DND-41 (cell line): ENCODE measurements at regions not wholly inside any gene's neighbourhood (a gene's known extent, or its start where the extent isn't known, plus 50 kb on each side); places are given as distances from the start of the nearest gene placed in this dataset.

Source experiments
- ATAC-seq: fragments of 200-7000 bp; cut with Tn5 transposase; 3 replicates; pipeline ENCODE4 v1.9.1; 2021; ENCODE audit warnings: low read depth; ENCODE audit not compliant: insufficient read depth
- DNase-seq: peaks from one replicate; pipeline ENCODE4 v3.0.0-alpha.2; 2020
- H2AFZ ChIP-seq: 2 replicates; pipeline ENCODE4 v1.6.0; 2012; ENCODE audit warnings: low read depth, low read length
- H3K27ac ChIP-seq: 2 replicates; pipeline ENCODE4 v1.5.1; 2012; ENCODE audit warnings: low read length, inconsistent platforms
- H3K27me3 ChIP-seq: fragments of 200-600 bp; sonication (generic); 2 replicates; pipeline ENCODE4 v1.6.0; 2012; ENCODE audit warnings: low read length, mild to moderate bottlenecking, inconsistent platforms; ENCODE audit not compliant: insufficient read depth, poor library complexity
- H3K36me3 ChIP-seq: 2 replicates; pipeline ENCODE4 v1.5.1; 2012; ENCODE audit warnings: low read length, inconsistent platforms; ENCODE audit not compliant: insufficient read depth
- H3K4me1 ChIP-seq: 2 replicates; pipeline ENCODE4 v1.5.1; 2012; ENCODE audit warnings: mild to moderate bottlenecking, low read length; ENCODE audit not compliant: insufficient read depth
- H3K4me2 ChIP-seq: 2 replicates; pipeline ENCODE4 v1.6.0; 2012; ENCODE audit warnings: mild to moderate bottlenecking, moderate library complexity, low read length, inconsistent platforms; ENCODE audit not compliant: insufficient read depth
- H3K4me3 ChIP-seq, 2 experiments: fragments of 200-600 bp in 1 of 2; shearing (Covaris generic) in 1 of 2; 2 replicates each; pipeline ENCODE4 v1.5.1; 2012 to 2016; ENCODE audit warnings: inconsistent platforms in 2 of 2, low read length in 2 of 2, mild to moderate bottlenecking in 2 of 2, low read depth in 1 of 2, moderate library complexity in 1 of 2
- H3K79me2 ChIP-seq: 2 replicates; pipeline ENCODE4 v1.6.0; 2012; ENCODE audit warnings: low read length, inconsistent platforms; ENCODE audit not compliant: insufficient read depth
- H3K9ac ChIP-seq: 2 replicates; pipeline ENCODE4 v1.6.0; 2012; ENCODE audit warnings: low read depth, mild to moderate bottlenecking, inconsistent platforms, low read length, moderate library complexity
- H3K9me3 ChIP-seq: 2 replicates; pipeline ENCODE4 v1.5.1; 2012; ENCODE audit warnings: low read length, moderate library complexity, mild to moderate bottlenecking, inconsistent platforms; ENCODE audit not compliant: insufficient read depth, severe bottlenecking
- H4K20me1 ChIP-seq: 2 replicates; pipeline ENCODE4 v1.6.0; 2012; ENCODE audit warnings: low read length; ENCODE audit not compliant: insufficient read depth
- EZH2 ChIP-seq: IDR thresholded peaks from 3 replicates; pipeline ENCODE4 v1.6.1; 2012; ENCODE audit warnings: borderline replicate concordance, low read depth, mild to moderate bottlenecking, moderate library complexity, low read length, inconsistent platforms; ENCODE audit not compliant: severe bottlenecking
- TF ChIP-seq, protein P1 (sequence below): IDR thresholded peaks from 2 replicates; pipeline ENCODE4 v1.5.1; 2012; ENCODE audit warnings: borderline replicate concordance, low read length, moderate library complexity, mild to moderate bottlenecking; ENCODE audit not compliant: poor library complexity, severe bottlenecking; ENCODE audit errors: extremely low read depth

DNA sequence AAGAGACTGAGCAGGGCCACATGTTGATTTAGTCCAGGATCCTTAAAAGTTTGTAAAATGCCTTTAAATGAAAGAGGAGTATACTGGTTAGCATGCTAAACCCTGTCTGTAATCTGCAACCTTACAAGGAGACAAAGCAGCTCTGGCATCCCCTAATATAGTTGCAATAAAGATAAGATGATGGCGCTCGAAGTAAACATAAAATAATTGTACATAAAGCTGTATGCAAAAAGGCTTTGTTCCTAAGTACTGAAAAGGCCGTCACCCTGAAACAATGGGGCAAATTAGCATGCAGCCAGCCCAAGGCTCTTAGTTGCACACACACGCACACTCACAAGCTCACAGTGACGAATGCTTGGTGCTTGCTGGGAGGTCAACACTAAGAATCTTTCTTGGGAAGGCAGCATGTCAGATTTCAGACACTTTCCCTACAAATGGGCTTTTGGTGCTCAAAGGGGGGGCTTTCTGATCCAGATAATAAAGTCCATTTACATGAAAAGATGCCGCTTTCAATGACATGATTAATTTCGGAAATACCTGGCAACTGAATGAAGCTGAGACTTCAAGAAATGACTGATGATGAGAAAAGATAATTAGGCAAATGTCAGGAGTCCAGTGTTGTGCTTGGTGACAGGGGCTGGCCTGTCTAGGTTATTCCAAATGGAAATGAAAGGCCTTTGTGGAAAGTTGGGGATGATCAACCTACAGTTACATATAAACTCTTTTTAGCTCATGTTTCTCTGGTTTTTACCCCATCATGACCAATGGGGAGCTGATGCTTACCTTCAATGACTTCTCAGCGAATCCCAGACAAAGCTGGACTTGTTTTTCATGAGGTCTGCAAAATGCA is 370.3 kb downstream of the MEIS1 start:
- DNase-seq (no peak), ATAC-seq (no peak)
- H3K4me1 ChIP-seq, result no peaks in the 10 kb centered on the region
- no peaks in the 10 kb centered on the region for H3K36me3 ChIP-seq
- H3K4me2 ChIP-seq, result no peak overlapping the region
- no peak overlapping the region for H3K27ac ChIP-seq
- H3K9ac ChIP-seq, result no peak overlapping the region
- no peak overlapping the region for H3K4me3 ChIP-seq
- no peaks in the 10 kb centered on the region for H4K20me1 ChIP-seq
- no peaks in the 10 kb centered on the region for H3K27me3 ChIP-seq
- H3K79me2 ChIP-seq, result no peaks in the 10 kb centered on the region
- H3K9me3 ChIP-seq, result no peaks in the 10 kb centered on the region
- no peak overlapping the region for H2AFZ ChIP-seq
- TF ChIP-seq, protein P1, sequence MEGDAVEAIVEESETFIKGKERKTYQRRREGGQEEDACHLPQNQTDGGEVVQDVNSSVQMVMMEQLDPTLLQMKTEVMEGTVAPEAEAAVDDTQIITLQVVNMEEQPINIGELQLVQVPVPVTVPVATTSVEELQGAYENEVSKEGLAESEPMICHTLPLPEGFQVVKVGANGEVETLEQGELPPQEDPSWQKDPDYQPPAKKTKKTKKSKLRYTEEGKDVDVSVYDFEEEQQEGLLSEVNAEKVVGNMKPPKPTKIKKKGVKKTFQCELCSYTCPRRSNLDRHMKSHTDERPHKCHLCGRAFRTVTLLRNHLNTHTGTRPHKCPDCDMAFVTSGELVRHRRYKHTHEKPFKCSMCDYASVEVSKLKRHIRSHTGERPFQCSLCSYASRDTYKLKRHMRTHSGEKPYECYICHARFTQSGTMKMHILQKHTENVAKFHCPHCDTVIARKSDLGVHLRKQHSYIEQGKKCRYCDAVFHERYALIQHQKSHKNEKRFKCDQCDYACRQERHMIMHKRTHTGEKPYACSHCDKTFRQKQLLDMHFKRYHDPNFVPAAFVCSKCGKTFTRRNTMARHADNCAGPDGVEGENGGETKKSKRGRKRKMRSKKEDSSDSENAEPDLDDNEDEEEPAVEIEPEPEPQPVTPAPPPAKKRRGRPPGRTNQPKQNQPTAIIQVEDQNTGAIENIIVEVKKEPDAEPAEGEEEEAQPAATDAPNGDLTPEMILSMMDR, result no peak
- no peak for TF ChIP-seq EZH2

DNA sequence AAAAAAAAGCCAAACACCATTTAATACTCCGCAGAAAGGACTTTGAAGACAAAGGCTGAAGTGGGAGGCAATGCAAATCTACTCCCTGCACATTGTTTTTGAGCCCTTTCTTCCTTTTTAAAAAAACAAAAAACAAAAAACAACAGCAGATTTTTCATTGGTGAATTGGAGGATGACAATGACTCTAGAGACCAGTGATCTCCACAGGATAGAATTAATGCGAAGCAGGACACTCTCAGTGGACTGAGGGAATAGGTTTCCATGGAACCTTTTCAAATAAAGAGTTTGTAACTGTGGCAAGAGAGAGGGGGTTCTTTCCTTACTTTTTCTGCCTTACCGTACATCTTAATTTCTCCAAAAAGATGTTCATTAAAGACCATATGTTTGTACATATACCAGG is 371.0 kb downstream of the MEIS1 start:
- Histone ChIP-seq H3K36me3 (no peaks in the 10 kb centered on the region), H2AFZ (no peak overlapping the region), H3K4me1 (no peaks in the 10 kb centered on the region), H3K4me3 (no peak overlapping the region), H3K9me3 (no peaks in the 10 kb centered on the region), H4K20me1 (no peaks in the 10 kb centered on the region), H3K4me2 (no peak overlapping the region), H3K27me3 (no peaks in the 10 kb centered on the region), H3K9ac (no peak overlapping the region), H3K27ac (no peak overlapping the region), H3K79me2 (no peaks in the 10 kb centered on the region)
- DNase-seq (no peak), ATAC-seq (no peak)
- TF ChIP-seq, protein P1, result no peak
- no peak for TF ChIP-seq EZH2

DNA sequence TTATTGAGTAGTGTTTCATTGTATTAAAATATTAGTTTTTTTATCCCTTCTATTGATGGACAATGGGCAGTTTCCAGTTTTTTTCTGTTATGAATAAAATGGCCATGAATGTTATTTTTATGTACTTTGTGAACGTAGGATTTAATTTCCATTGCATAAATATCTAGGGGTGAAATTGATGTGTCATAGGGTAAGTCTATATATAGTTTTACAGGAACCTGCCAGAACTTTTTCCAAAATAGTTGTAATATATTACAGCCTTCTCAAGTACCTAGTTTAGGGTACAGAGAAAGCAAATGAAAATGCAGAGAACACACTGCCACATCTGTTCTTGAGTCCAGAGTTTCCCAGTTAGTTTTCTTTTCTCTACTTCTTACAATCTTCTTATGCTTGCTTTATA is 378.6 kb downstream of the MEIS1 start:
- H2AFZ ChIP-seq, result no peak overlapping the region
- H3K27ac ChIP-seq, result no peak overlapping the region
- no peak overlapping the region for H3K4me2 ChIP-seq
- H3K4me3 ChIP-seq, result no peak overlapping the region
- no peak overlapping the region for H3K9ac ChIP-seq
- ATAC-seq (no peak), DNase-seq (no peak)
- peaks cover under 1% of the 10 kb centered on the region for H3K9me3 ChIP-seq
- no peaks in the 10 kb centered on the region for H3K36me3 ChIP-seq
- H4K20me1 ChIP-seq, result no peaks in the 10 kb centered on the region
- H3K4me1 ChIP-seq, result no peaks in the 10 kb centered on the region
- H3K79me2 ChIP-seq, result no peaks in the 10 kb centered on the region
- TF ChIP-seq, protein P1, result no peak
- TF ChIP-seq EZH2, result no peak
- H3K27me3 ChIP-seq, result no peaks in the 10 kb centered on the region
